ENCODE measurements at regions not wholly inside any gene's neighbourhood (a gene's known extent, or its start where the extent isn't known, plus 50 kb on each side); places are given as distances from the start of the nearest gene placed in this dataset.

DNA sequence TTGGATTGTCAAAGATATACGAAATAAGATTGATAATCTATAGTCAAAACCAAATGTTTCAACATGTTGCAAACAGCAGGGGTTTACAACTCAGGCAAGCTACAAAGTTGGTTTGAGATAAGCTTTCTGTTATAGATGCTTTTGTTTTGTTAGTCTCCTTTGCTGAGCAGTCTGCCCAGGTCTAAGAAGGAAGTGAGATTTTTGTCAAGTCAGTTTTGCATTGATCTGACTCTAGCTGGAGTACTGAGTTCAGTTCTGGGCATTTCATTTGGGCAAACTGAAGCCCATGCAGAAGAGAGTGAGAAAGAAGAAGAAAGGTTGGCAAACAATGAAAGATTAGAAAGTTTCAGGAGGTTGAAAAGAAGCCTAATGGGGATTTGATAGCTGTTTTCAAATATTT, 983.0 kb upstream of the SLC39A10 start:
- intact Hi-C loops (cut with micrococcal nuclease): no loop called here
- DNase-seq (ENCODE audit: low read depth, low spot score): no peak
- no TSS peak for BruUV-seq (replicated peaks)
- no peaks in the 10 kb centered on the region for H3K4me1 ChIP-seq (ENCODE audit: control insufficient read depth, extremely low read depth, insufficient read depth, low read length)
- no peak overlapping the region for H3K4me2 ChIP-seq (ENCODE audit: insufficient read depth, low read length)
- ChIA-PET CTCF (interaction anchor here (1.0 kb wide), 2 partner anchors 12 to 18 kb away, joined by 4 read pairs; no protein-coding TSS in a partner anchor), POLR2A (no interaction called here)
- H3K79me2 ChIP-seq (ENCODE audit: control insufficient read depth, insufficient read depth, low read length): no peaks in the 10 kb centered on the region
- dilution Hi-C loops (cut with MboI; ENCODE audit: extremely low pct_ligation_motif_present, low sequenced_read_pairs): no loop called here
- no peak overlapping the region for H2AFZ ChIP-seq (ENCODE audit: low read depth, low read length)
- H4K20me1 ChIP-seq (replicated peaks; ENCODE audit: control insufficient read depth, extremely low read depth, insufficient read depth, low read length): no peaks in the 10 kb centered on the region
- H3K36me3 ChIP-seq (ENCODE audit: control insufficient read depth in 2 of 2, extremely low read depth in 1 of 2, insufficient read depth in 2 of 2, low read length in 2 of 2): no peaks in the 10 kb centered on the region
- no peaks in the 10 kb centered on the region for H3K9me3 ChIP-seq (replicated peaks; ENCODE audit: control insufficient read depth, insufficient read depth, low read length)
- no peaks in the 10 kb centered on the region for H3K27me3 ChIP-seq (ENCODE audit: control insufficient read depth in 2 of 2, insufficient read depth in 2 of 2, low read length in 2 of 2)
- H3K4me3 ChIP-seq (replicated peaks in 1 of 3; ENCODE audit: insufficient read depth in 1 of 3, low read depth in 1 of 3, low read length in 3 of 3): no peak overlapping the region
- H3K27ac ChIP-seq (ENCODE audit: insufficient read depth, low read depth, low read length): no peak overlapping the region
- TF ChIP-seq GATA2 (IDR thresholded peaks at IDR 0.05; ENCODE audit: insufficient read depth, insufficient read length, low read depth, low read length) (no peak), POLR2A (IDR thresholded peaks at IDR 0.05; ENCODE audit: low read depth, low read length) (no peak), FOS (IDR thresholded peaks at IDR 0.05; ENCODE audit: borderline replicate concordance, insufficient read depth, low read length) (no peak), MYC (IDR thresholded peaks at IDR 0.05; ENCODE audit: low read depth, low read length) (no peak), JUN (IDR thresholded peaks at IDR 0.05; ENCODE audit: borderline replicate concordance, insufficient read depth, insufficient read length, low read depth) (no peak), POLR2AphosphoS5 (IDR thresholded peaks at IDR 0.05; ENCODE audit: insufficient read depth, low read depth, low read length) (no peak), EZH2 (IDR thresholded peaks at IDR 0.05; ENCODE audit: borderline replicate concordance, low read depth, low read length, severe bottlenecking) (no peak)
- TF ChIP-seq, protein P1, sequence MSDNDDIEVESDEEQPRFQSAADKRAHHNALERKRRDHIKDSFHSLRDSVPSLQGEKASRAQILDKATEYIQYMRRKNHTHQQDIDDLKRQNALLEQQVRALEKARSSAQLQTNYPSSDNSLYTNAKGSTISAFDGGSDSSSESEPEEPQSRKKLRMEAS (IDR thresholded peaks at IDR 0.05; ENCODE audit: insufficient read depth, insufficient read length): no peak
- TF ChIP-seq, protein P2, sequence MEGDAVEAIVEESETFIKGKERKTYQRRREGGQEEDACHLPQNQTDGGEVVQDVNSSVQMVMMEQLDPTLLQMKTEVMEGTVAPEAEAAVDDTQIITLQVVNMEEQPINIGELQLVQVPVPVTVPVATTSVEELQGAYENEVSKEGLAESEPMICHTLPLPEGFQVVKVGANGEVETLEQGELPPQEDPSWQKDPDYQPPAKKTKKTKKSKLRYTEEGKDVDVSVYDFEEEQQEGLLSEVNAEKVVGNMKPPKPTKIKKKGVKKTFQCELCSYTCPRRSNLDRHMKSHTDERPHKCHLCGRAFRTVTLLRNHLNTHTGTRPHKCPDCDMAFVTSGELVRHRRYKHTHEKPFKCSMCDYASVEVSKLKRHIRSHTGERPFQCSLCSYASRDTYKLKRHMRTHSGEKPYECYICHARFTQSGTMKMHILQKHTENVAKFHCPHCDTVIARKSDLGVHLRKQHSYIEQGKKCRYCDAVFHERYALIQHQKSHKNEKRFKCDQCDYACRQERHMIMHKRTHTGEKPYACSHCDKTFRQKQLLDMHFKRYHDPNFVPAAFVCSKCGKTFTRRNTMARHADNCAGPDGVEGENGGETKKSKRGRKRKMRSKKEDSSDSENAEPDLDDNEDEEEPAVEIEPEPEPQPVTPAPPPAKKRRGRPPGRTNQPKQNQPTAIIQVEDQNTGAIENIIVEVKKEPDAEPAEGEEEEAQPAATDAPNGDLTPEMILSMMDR (IDR thresholded peaks at IDR 0.05; ENCODE audit: extremely low read depth in 1 of 2, insufficient read depth in 1 of 2, low read depth in 1 of 2, low read length in 2 of 2): no peak
- H3K9ac ChIP-seq (replicated peaks; ENCODE audit: extremely low read depth, insufficient read depth, low read length): no peak overlapping the region
- no peaks in the 10 kb centered on the region for H3K9me1 ChIP-seq (replicated peaks; ENCODE audit: control insufficient read depth, extremely low read depth, insufficient read depth, low read length)
- no peak for FAIRE-seq

All from endothelial cell of umbilical vein (primary cell).